ENCODE measurements at regions not wholly inside any gene's neighbourhood (a gene's known extent, or its start where the extent isn't known, plus 50 kb on each side); places are given as distances from the start of the nearest gene placed in this dataset.

DNA sequence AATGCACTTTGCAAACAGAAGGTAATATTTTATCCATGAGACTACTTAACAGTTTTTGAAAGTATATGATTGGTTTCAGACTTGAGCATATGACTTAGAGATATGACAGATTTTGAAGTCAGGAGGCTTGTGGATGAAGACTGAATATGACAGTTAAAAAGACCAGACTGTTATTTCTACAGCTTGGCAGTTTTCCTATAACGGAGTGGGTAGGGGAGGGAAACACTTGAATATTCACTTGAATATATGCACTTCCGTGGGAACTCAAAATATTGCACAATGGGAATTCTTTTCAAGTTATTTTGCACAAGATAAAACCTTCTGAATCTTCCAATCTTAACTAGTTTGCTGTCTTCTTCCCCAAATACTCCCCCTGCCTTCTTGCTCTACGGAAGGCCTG lies 64.6 kb upstream of the ACKR3 start:
- no peak for DNase-seq (ENCODE audit: low read depth)
- TF ChIP-seq, protein P1, sequence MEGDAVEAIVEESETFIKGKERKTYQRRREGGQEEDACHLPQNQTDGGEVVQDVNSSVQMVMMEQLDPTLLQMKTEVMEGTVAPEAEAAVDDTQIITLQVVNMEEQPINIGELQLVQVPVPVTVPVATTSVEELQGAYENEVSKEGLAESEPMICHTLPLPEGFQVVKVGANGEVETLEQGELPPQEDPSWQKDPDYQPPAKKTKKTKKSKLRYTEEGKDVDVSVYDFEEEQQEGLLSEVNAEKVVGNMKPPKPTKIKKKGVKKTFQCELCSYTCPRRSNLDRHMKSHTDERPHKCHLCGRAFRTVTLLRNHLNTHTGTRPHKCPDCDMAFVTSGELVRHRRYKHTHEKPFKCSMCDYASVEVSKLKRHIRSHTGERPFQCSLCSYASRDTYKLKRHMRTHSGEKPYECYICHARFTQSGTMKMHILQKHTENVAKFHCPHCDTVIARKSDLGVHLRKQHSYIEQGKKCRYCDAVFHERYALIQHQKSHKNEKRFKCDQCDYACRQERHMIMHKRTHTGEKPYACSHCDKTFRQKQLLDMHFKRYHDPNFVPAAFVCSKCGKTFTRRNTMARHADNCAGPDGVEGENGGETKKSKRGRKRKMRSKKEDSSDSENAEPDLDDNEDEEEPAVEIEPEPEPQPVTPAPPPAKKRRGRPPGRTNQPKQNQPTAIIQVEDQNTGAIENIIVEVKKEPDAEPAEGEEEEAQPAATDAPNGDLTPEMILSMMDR (IDR thresholded peaks at IDR 0.05; ENCODE audit: low read depth, low read length, missing control alignments) = no peak
- no peak overlapping the region for H3K4me3 ChIP-seq (ENCODE audit: low read depth, low read length)
- in situ Hi-C loops (cut with HindIII; ENCODE audit: low sequenced_read_pairs) = no loop called here

DNA sequence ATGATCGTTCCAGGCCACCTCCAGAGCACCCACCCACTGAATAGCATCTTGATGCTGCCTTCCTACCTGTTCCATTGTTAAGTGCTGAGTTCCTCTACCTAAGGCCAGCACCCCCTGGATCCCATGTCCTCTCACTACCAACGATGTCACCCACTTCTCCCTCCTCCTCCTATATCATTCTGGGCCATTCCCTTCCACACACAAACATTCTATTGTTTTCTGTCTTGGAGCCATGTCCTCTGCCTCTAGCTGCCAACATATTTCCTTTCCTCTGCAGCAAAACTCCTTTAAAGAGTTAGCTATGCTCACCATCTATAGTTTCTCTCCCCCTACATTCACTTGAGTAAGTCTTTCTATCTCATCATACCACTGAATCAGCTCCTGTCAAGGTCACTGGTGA lies 64.0 kb upstream of the ACKR3 start:
- no peak overlapping the region for H3K4me3 ChIP-seq (ENCODE audit: low read depth, low read length)
- TF ChIP-seq, protein P1 (IDR thresholded peaks at IDR 0.05; ENCODE audit: low read depth, low read length, missing control alignments) = no peak
- DNase-seq (ENCODE audit: low read depth) = no peak
- in situ Hi-C loops (cut with HindIII; ENCODE audit: low sequenced_read_pairs) = no loop called here

DNA sequence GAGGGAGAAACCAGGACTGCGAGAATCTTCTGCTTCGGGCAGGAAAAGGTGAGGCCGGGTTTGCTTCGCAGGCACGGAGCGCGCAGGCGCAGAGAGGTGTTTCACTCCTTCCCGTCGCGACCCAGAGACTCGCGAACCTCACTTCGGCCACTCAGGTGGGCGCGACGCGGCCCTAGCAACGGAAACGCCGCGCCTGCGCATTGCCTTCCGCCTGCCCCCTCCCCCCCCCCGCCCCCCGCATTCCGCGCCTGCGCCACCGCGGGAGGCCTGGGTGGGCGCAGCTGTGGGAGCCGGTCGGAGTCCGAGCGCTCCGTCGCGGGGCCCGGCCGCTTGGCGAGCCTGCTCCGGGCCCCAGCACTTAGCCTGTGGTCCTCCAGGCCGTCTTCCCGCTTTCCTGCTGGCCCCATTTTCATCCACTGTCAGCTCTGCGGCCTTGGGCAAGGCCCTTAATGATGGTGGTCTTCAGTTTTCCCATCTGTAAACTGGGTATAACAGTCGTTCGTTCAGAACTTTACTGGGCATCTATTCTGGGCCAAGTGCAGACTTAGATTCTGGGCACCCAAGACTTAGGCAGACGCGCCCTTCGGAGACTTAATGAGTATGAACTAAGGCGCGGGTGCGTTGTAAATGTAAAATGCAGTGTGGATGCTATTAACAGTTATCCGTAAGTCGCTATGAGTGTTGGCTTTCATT lies 62.1 kb upstream of the ACKR3 start:
- peak; percentile 34 for DNase-seq (ENCODE audit: low read depth)
- peak overlapping the region; percentile 48 for H3K4me3 ChIP-seq (ENCODE audit: low read depth, low read length)
- TF ChIP-seq, protein P1 (IDR thresholded peaks at IDR 0.05; ENCODE audit: low read depth, low read length, missing control alignments) = no peak
- in situ Hi-C loops (cut with HindIII; ENCODE audit: low sequenced_read_pairs) = no loop called here

DNA sequence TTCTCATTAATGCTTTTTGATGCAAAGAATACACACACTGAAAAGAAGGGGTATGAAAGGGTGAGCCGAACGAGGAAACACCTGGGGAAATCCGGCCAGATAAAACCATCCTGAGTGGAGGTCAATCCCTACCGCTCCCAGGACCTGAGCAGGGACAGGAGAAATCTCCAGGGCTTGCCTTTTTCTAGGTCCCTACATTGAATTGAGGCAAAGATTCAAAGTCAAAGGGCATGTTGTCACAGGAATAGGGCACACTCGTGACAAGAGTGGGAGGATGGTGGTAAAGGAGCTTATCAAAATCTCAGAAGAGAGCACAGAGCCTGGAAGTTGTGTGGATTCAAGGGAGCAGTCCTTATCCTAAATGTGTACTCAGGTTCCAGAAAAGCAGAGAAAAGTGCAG lies 61.2 kb upstream of the ACKR3 start:
- H3K4me3 ChIP-seq (ENCODE audit: low read depth, low read length) = no peak overlapping the region
- TF ChIP-seq, protein P1 (IDR thresholded peaks at IDR 0.05; ENCODE audit: low read depth, low read length, missing control alignments) = no peak
- in situ Hi-C loops (cut with HindIII; ENCODE audit: low sequenced_read_pairs) = no loop called here
- DNase-seq (ENCODE audit: low read depth) = no peak

DNA sequence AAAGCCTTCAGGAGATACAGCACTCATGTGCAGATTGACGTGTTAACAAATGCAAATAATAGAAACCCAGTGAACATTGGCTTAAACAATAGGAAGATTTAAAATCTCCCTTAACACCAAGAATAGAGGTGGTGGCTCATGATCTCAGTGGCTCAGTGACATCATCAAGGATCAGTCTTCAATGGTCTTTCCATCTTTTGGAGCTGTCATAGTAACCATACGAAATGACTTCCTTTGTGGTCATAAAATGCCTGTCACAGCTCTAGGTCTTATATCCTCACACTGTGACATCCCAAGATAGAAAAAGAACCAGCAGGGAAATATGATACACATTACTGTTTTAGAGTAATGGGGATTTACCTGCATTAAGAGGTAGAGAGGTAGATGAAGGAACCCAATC lies 59.6 kb upstream of the ACKR3 start:
- no peak for DNase-seq (ENCODE audit: low read depth)
- H3K4me3 ChIP-seq (ENCODE audit: low read depth, low read length) = no peak overlapping the region
- TF ChIP-seq, protein P1 (IDR thresholded peaks at IDR 0.05; ENCODE audit: low read depth, low read length, missing control alignments) = no peak
- in situ Hi-C loops (cut with HindIII; ENCODE audit: low sequenced_read_pairs) = no loop called here

DNA sequence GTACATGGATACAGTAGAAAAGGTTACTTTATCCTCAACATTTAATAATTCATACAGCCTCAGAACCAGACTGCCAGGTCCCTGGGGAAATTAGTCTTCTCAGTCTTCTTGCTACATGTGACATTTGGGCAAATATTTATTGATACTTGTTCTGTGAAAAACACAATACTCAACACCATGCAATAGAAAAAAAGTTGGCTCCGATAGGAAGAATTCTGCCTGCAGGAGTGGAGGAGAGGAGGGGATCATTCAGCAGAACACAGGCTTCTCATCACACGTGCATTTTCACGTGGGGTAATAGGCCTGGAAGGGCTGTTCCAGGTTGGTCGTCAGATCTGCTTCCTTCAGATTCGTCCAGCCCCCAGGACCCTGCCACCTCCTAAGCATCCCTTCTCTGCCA lies 58.4 kb upstream of the ACKR3 start:
- TF ChIP-seq, protein P1 (IDR thresholded peaks at IDR 0.05; ENCODE audit: low read depth, low read length, missing control alignments) = no peak
- no peak for DNase-seq (ENCODE audit: low read depth)
- in situ Hi-C loops (cut with HindIII; ENCODE audit: low sequenced_read_pairs) = no loop called here

More for the DNA sequence above, 58.4 kb upstream of the ACKR3 start:
- H3K4me3 ChIP-seq (ENCODE audit: low read depth, low read length) = no peak overlapping the region

Measured in astrocyte of the cerebellum (primary cell).